ENCODE measurements at regions not wholly inside any gene's neighbourhood (a gene's known extent, or its start where the extent isn't known, plus 50 kb on each side); places are given as distances from the start of the nearest gene placed in this dataset.

GRCh38 chr1:219528633-219529032 is 84.3 kb downstream of the ZC3H11B start:
- in situ Hi-C loops (cut with MboI; ENCODE audit: low pct_unique_long_range_greater_than_20kb, low sequenced_read_pairs) = no loop called here
- no peak for DNase-seq

- no peak for DNase-seq
- in situ Hi-C loops (cut with MboI; ENCODE audit: low pct_unique_long_range_greater_than_20kb, low sequenced_read_pairs) = no loop called here
These were observed 84.9 kb downstream of the ZC3H11B start for GRCh38 chr1:219527994-219528393.

GRCh38 chr1:219526074-219526473 is 86.8 kb downstream of the ZC3H11B start:
- in situ Hi-C loops (cut with MboI; ENCODE audit: low pct_unique_long_range_greater_than_20kb, low sequenced_read_pairs) = no loop called here

GRCh38 chr1:219523411-219523810 is 89.5 kb downstream of the ZC3H11B start:
- no peak for DNase-seq

More at GRCh38 chr1:219526074-219526473, 86.8 kb downstream of the ZC3H11B start:
- no peak for DNase-seq

GRCh38 chr1:219521325-219521724 is 91.6 kb downstream of the ZC3H11B start:
- in situ Hi-C loops (cut with MboI; ENCODE audit: low pct_unique_long_range_greater_than_20kb, low sequenced_read_pairs) = no loop called here
- no peak for DNase-seq

More at GRCh38 chr1:219523411-219523810, 89.5 kb downstream of the ZC3H11B start:
- in situ Hi-C loops (cut with MboI; ENCODE audit: low pct_unique_long_range_greater_than_20kb, low sequenced_read_pairs) = no loop called here

GRCh38 chr1:219520241-219520640 is 92.7 kb downstream of the ZC3H11B start:
- in situ Hi-C loops (cut with MboI; ENCODE audit: low pct_unique_long_range_greater_than_20kb, low sequenced_read_pairs) = no loop called here
- no peak for DNase-seq

- no peak for DNase-seq
- in situ Hi-C loops (cut with MboI; ENCODE audit: low pct_unique_long_range_greater_than_20kb, low sequenced_read_pairs) = no loop called here
These were observed 94.0 kb downstream of the ZC3H11B start for GRCh38 chr1:219518907-219519248.

- no peak for DNase-seq
These were observed 94.6 kb downstream of the ZC3H11B start for GRCh38 chr1:219518168-219518906.

GRCh38 chr1:219517031-219517430 is 95.9 kb downstream of the ZC3H11B start:
- DNase-seq = no peak
- in situ Hi-C loops (cut with MboI; ENCODE audit: low pct_unique_long_range_greater_than_20kb, low sequenced_read_pairs) = no loop called here

More at GRCh38 chr1:219518168-219518906, 94.6 kb downstream of the ZC3H11B start:
- in situ Hi-C loops (cut with MboI; ENCODE audit: low pct_unique_long_range_greater_than_20kb, low sequenced_read_pairs) = no loop called here

GRCh38 chr1:219514728-219515127 is 98.2 kb downstream of the ZC3H11B start:
- DNase-seq = no peak
- in situ Hi-C loops (cut with MboI; ENCODE audit: low pct_unique_long_range_greater_than_20kb, low sequenced_read_pairs) = no loop called here

GRCh38 chr1:219507437-219507836 is 105.5 kb downstream of the ZC3H11B start:
- no peak for DNase-seq
- in situ Hi-C loops (cut with MboI; ENCODE audit: low pct_unique_long_range_greater_than_20kb, low sequenced_read_pairs) = no loop called here

GRCh38 chr1:219506936-219507335 is 106.0 kb downstream of the ZC3H11B start:
- in situ Hi-C loops (cut with MboI; ENCODE audit: low pct_unique_long_range_greater_than_20kb, low sequenced_read_pairs) = no loop called here

GRCh38 chr1:219506473-219506899 is 106.4 kb downstream of the ZC3H11B start:
- no peak for DNase-seq
- in situ Hi-C loops (cut with MboI; ENCODE audit: low pct_unique_long_range_greater_than_20kb, low sequenced_read_pairs) = no loop called here

More at GRCh38 chr1:219506936-219507335, 106.0 kb downstream of the ZC3H11B start:
- DNase-seq = no peak

GRCh38 chr1:219505886-219506285 is 107.0 kb downstream of the ZC3H11B start:
- no peak for DNase-seq
- in situ Hi-C loops (cut with MboI; ENCODE audit: low pct_unique_long_range_greater_than_20kb, low sequenced_read_pairs) = no loop called here

GRCh38 chr1:219503604-219504003 is 109.3 kb downstream of the ZC3H11B start:
- DNase-seq = no peak
- in situ Hi-C loops (cut with MboI; ENCODE audit: low pct_unique_long_range_greater_than_20kb, low sequenced_read_pairs) = no loop called here

GRCh38 chr1:219500327-219500897 is 112.5 kb downstream of the ZC3H11B start:
- DNase-seq = no peak
- in situ Hi-C loops (cut with MboI; ENCODE audit: low pct_unique_long_range_greater_than_20kb, low sequenced_read_pairs) = no loop called here

GRCh38 chr1:219498666-219499065 is 114.2 kb downstream of the ZC3H11B start:
- DNase-seq = no peak
- in situ Hi-C loops (cut with MboI; ENCODE audit: low pct_unique_long_range_greater_than_20kb, low sequenced_read_pairs) = no loop called here

- in situ Hi-C loops (cut with MboI; ENCODE audit: low pct_unique_long_range_greater_than_20kb, low sequenced_read_pairs) = no loop called here
- no peak for DNase-seq
These were observed 117.0 kb downstream of the ZC3H11B start for GRCh38 chr1:219495737-219496408.

GRCh38 chr1:219492717-219493116 is 120.2 kb downstream of the ZC3H11B start:
- in situ Hi-C loops (cut with MboI; ENCODE audit: low pct_unique_long_range_greater_than_20kb, low sequenced_read_pairs) = no loop called here
- no peak for DNase-seq

GRCh38 chr1:219490566-219490965 is 122.3 kb downstream of the ZC3H11B start:
- in situ Hi-C loops (cut with MboI; ENCODE audit: low pct_unique_long_range_greater_than_20kb, low sequenced_read_pairs) = no loop called here
- DNase-seq = no peak
